Prostate gland (tissue), 2 donors: ENCODE measurements at regions not wholly inside any gene's neighbourhood (a gene's known extent, or its start where the extent isn't known, plus 50 kb on each side); places are given as distances from the start of the nearest gene placed in this dataset.

Source experiments
- DNase-seq: peaks from one replicate; pipeline ENCODE4 v3.0.0-alpha.2; 2019; ENCODE audit warnings: low spot score
- H3K27ac ChIP-seq, 2 donors: fragments of 200-600 bp; sonication (generic); 2 replicates each; pipeline ENCODE4 v1.5.1; 2017 to 2019
- H3K27me3 ChIP-seq: fragments of 200-600 bp; sonication (generic); replicated peaks from 2 replicates; pipeline ENCODE4 v1.5.1; 2019; ENCODE audit not compliant: insufficient read depth
- H3K36me3 ChIP-seq, 2 donors: fragments of 200-600 bp; sonication (generic); 1 replicate in 1 of 2; 2 replicates in 1 of 2; pipeline versions ENCODE4 v1.5.1 to v1.8.1; 2017 to 2019
- H3K4me1 ChIP-seq: fragments of 200-600 bp; sonication (generic); replicated peaks from 2 replicates; pipeline ENCODE4 v1.5.1; 2019
- H3K4me3 ChIP-seq, 2 donors: fragments of 200-600 bp; sonication (generic); 2 replicates each; pipeline ENCODE4 v1.5.1; 2017 to 2019
- H3K9me3 ChIP-seq: fragments of 200-600 bp; sonication (generic); 2 replicates; pipeline ENCODE4 v1.5.1; 2017
- CTCF ChIP-seq, 4 experiments: fragments of 200-600 bp in 2 of 4; fragments of 450-650 bp in 2 of 4; sonication (generic) in 2 of 4; IDR thresholded peaks; 1 replicate in 3 of 4; 2 replicates in 1 of 4; pipeline ENCODE4 v1.5.1; 2016 to 2019; ENCODE audit warnings: antibody characterized with exemption in 4 of 4, mild to moderate bottlenecking in 2 of 4, moderate library complexity in 2 of 4
- POLR2A ChIP-seq: fragments of 450-650 bp; IDR thresholded peaks from one replicate; pipeline ENCODE4 v1.6.1; 2016; ENCODE audit warnings: antibody characterized with exemption, mild to moderate bottlenecking
- POLR2AphosphoS5 ChIP-seq: sonication (generic); formaldehyde crosslinking; IDR thresholded peaks from one replicate; pipeline ENCODE4 v1.6.1; 2017; ENCODE audit warnings: antibody characterized with exemption
- WGBS: methylation state at CpG from one replicate; pipeline ENCODE4 v1.1.5; 2018; 5-methylcytosine and 5-hydroxymethylcytosine counted together
- intact Hi-C: fragments of 100-400 bp; cut with DNase I; formaldehyde crosslinking; loops from one replicate; pipeline ENCODE4 v1.14.2; 2022

- DNase-seq, result no peak
- WGBS, result 6% methylated on average over 1 of the region's 1 CpG
- TF ChIP-seq CTCF (IDR thresholded peaks at IDR 0.05), result no peak
- no peak for TF ChIP-seq POLR2AphosphoS5
- no peak for TF ChIP-seq POLR2A
- H3K4me1 ChIP-seq, result no peaks in the 10 kb centered on the region
- H3K4me3 ChIP-seq, result no peak overlapping the region
- H3K36me3 ChIP-seq, result no peaks in the 10 kb centered on the region
- H3K27me3 ChIP-seq, result no peaks in the 10 kb centered on the region
- intact Hi-C loops, result no loop called here
- no peaks in the 10 kb centered on the region for H3K9me3 ChIP-seq
- H3K27ac ChIP-seq, result no peak overlapping the region
Measured at GRCh38 chr4:120228086-120228485, 161.4 kb upstream of the MAD2L1 start.

- Histone ChIP-seq H3K27ac (no peak overlapping the region), H3K27me3 (no peaks in the 10 kb centered on the region), H3K36me3 (no peaks in the 10 kb centered on the region), H3K4me3 (no peak overlapping the region), H3K9me3 (no peaks in the 10 kb centered on the region), H3K4me1 (no peaks in the 10 kb centered on the region)
- 21% methylated on average over 1 of the region's 1 CpG for WGBS
- intact Hi-C loops, result no loop called here
- no peak for DNase-seq
- TF ChIP-seq POLR2A (no peak), CTCF (IDR thresholded peaks at IDR 0.05) (no peak), POLR2AphosphoS5 (no peak)
Measured at GRCh38 chr4:120227554-120227953, 160.9 kb upstream of the MAD2L1 start.

DNA sequence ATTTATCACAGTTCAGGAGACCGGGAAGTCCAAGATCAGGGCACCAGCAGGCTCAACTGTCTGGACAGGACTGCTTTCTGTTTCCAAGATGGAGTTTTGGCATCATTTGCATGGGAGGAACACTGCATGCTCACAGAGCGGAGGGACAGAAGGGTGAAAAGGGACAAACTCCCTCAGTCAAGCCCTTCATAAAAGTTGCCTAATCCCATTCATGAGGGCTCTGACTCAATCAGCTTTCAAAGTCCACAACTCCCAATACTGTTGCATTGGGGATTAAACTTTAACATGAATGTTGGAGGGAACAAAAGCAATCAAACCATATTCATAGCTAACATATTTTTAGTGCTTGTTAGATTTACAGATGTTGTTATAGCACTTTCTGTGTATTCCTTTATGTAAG, 158.9 kb upstream of the MAD2L1 start:
- H3K9me3 ChIP-seq, result no peaks in the 10 kb centered on the region
- no peaks in the 10 kb centered on the region for H3K4me1 ChIP-seq
- TF ChIP-seq POLR2A (no peak), CTCF (IDR thresholded peaks at IDR 0.05) (no peak), POLR2AphosphoS5 (no peak)
- H3K27ac ChIP-seq, result no peak overlapping the region
- no peaks in the 10 kb centered on the region for H3K36me3 ChIP-seq
- DNase-seq, result no peak
- H3K4me3 ChIP-seq, result no peak overlapping the region
- intact Hi-C loops, result no loop called here
- WGBS, result 95% methylated on average over 2 of the region's 2 CpGs
- no peaks in the 10 kb centered on the region for H3K27me3 ChIP-seq

DNA sequence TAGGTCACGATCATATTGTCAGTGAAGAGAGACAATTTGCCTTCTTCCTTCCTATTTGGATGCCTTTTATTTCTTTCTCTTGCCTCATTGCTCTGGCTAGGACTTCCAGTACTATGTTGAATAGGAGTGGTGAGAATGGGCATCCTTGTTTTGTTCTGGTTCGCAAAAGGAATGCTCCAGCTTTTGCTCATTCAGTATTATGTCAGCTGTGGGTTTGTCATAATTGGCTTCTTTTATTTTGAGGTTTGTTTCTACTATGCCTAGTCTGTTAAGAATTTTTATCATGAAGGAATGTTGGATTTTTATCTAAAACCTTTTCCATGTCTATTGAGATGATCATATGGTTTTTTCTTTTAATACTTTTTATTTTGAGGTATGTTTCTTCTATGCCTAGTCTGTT, 152.3 kb upstream of the MAD2L1 start:
- intact Hi-C loops, result no loop called here
- H3K9me3 ChIP-seq, result no peaks in the 10 kb centered on the region
- H3K4me3 ChIP-seq, result no peak overlapping the region
- no peak for DNase-seq
- whole genome bisulfite sequencing, result 82% methylated on average over 2 of the region's 2 CpGs
- no peak for TF ChIP-seq POLR2AphosphoS5
- TF ChIP-seq POLR2A, result no peak
- TF ChIP-seq CTCF (IDR thresholded peaks at IDR 0.05), result no peak
- no peak overlapping the region for H3K27ac ChIP-seq
- no peaks in the 10 kb centered on the region for H3K27me3 ChIP-seq
- no peaks in the 10 kb centered on the region for H3K36me3 ChIP-seq
- H3K4me1 ChIP-seq, result no peaks in the 10 kb centered on the region

- no peak for TF ChIP-seq CTCF (IDR thresholded peaks at IDR 0.05)
- no peak for TF ChIP-seq POLR2AphosphoS5
- no peak for TF ChIP-seq POLR2A
- H3K4me1 ChIP-seq, result no peaks in the 10 kb centered on the region
- H3K4me3 ChIP-seq, result no peak overlapping the region
- DNase-seq, result no peak
- no peak overlapping the region for H3K27ac ChIP-seq
- intact Hi-C loops, result no loop called here
- no peaks in the 10 kb centered on the region for H3K9me3 ChIP-seq
- whole genome bisulfite sequencing, result 91% methylated on average over 1 of the region's 1 CpG
- no peaks in the 10 kb centered on the region for H3K36me3 ChIP-seq
- H3K27me3 ChIP-seq, result no peaks in the 10 kb centered on the region
Measured at GRCh38 chr4:120215350-120215749, 148.7 kb upstream of the MAD2L1 start.
